Retinal pigment epithelial cell (primary cell): ENCODE measurements at regions not wholly inside any gene's neighbourhood (a gene's known extent, or its start where the extent isn't known, plus 50 kb on each side); places are given as distances from the start of the nearest gene placed in this dataset.
"Not testable (repeated sequence)": the region's sequence is repeated elsewhere in the genome, so short reads cannot be mapped to it uniquely, and the experiment has no call there.

Experiments
- DNase-seq: peaks from one replicate; pipeline ENCODE4 v3.0.0-alpha.2; 2010; ENCODE audit warnings: low read depth
- H3K4me3 ChIP-seq: 2 replicates; pipeline ENCODE4 v1.5.1; 2011; ENCODE audit warnings: mild to moderate bottlenecking, low read length, control low read depth, moderate library complexity
- CTCF ChIP-seq: conservative IDR thresholded peaks from 2 replicates; pipeline ENCODE4 v1.5.1; 2011; ENCODE audit warnings: low read depth, low read length, control low read depth, inconsistent platforms

- no peak for DNase-seq
- no peak for TF ChIP-seq CTCF
- no peak overlapping the region for H3K4me3 ChIP-seq
Observed at GRCh38 chr2:67169417-67170140, 227.6 kb upstream of the ETAA1 start.

- no peak for TF ChIP-seq CTCF
- DNase-seq: no peak
- H3K4me3 ChIP-seq: no peak overlapping the region
Observed at GRCh38 chr2:67179526-67179925, 217.6 kb upstream of the ETAA1 start.

- no peak for DNase-seq
- no peak for TF ChIP-seq CTCF
- no peak overlapping the region for H3K4me3 ChIP-seq
Observed at GRCh38 chr2:67180841-67181240, 216.3 kb upstream of the ETAA1 start.

GRCh38 chr2:67182884-67183283, 214.2 kb upstream of the ETAA1 start:
- TF ChIP-seq CTCF: no peak
- DNase-seq: no peak
- no peak overlapping the region for H3K4me3 ChIP-seq

- no peak for TF ChIP-seq CTCF
- no peak overlapping the region for H3K4me3 ChIP-seq
- no peak for DNase-seq
Observed at GRCh38 chr2:67186326-67186725, 210.8 kb upstream of the ETAA1 start.

- no peak for TF ChIP-seq CTCF
- H3K4me3 ChIP-seq: no peak overlapping the region
- DNase-seq: no peak
Observed at GRCh38 chr2:67186871-67187270, 210.3 kb upstream of the ETAA1 start.

- not testable (repeated sequence) for DNase-seq, H3K4me3 ChIP-seq
Observed at GRCh38 chr2:67195327-67195726, 201.8 kb upstream of the ETAA1 start.
